ENCODE measurements at regions not wholly inside any gene's neighbourhood (a gene's known extent, or its start where the extent isn't known, plus 50 kb on each side); places are given as distances from the start of the nearest gene placed in this dataset.

DNA sequence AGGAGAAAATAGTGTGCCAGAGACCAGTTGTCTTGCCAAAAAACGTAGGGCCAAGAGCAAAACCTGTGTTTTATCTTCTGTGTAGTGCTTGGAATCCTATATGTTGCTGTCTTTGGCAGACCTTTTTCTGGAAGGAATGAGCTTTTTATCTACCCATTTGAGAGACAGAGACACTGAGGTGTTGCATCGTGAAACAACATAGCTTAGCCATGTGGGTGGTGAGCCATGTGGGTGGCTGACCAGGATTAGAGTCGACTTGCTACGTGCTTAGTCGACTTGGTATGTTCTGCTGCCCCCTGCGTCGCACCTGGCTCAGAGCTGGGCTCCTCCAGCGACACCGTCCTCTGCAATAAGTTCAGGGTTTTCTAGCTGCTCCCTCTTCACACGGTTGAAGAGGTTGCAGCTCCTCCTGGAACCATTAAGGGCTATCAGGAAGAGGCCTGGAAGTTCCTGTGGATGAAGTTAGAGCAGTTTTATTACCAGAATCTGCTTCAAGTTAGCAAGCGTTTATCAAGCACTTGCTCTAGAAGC lies 175.8 kb downstream of the SH2D4B start:
- TF ChIP-seq, protein P1, sequence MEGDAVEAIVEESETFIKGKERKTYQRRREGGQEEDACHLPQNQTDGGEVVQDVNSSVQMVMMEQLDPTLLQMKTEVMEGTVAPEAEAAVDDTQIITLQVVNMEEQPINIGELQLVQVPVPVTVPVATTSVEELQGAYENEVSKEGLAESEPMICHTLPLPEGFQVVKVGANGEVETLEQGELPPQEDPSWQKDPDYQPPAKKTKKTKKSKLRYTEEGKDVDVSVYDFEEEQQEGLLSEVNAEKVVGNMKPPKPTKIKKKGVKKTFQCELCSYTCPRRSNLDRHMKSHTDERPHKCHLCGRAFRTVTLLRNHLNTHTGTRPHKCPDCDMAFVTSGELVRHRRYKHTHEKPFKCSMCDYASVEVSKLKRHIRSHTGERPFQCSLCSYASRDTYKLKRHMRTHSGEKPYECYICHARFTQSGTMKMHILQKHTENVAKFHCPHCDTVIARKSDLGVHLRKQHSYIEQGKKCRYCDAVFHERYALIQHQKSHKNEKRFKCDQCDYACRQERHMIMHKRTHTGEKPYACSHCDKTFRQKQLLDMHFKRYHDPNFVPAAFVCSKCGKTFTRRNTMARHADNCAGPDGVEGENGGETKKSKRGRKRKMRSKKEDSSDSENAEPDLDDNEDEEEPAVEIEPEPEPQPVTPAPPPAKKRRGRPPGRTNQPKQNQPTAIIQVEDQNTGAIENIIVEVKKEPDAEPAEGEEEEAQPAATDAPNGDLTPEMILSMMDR (IDR thresholded peaks at IDR 0.05): no peak
- TF ChIP-seq, protein P2, sequence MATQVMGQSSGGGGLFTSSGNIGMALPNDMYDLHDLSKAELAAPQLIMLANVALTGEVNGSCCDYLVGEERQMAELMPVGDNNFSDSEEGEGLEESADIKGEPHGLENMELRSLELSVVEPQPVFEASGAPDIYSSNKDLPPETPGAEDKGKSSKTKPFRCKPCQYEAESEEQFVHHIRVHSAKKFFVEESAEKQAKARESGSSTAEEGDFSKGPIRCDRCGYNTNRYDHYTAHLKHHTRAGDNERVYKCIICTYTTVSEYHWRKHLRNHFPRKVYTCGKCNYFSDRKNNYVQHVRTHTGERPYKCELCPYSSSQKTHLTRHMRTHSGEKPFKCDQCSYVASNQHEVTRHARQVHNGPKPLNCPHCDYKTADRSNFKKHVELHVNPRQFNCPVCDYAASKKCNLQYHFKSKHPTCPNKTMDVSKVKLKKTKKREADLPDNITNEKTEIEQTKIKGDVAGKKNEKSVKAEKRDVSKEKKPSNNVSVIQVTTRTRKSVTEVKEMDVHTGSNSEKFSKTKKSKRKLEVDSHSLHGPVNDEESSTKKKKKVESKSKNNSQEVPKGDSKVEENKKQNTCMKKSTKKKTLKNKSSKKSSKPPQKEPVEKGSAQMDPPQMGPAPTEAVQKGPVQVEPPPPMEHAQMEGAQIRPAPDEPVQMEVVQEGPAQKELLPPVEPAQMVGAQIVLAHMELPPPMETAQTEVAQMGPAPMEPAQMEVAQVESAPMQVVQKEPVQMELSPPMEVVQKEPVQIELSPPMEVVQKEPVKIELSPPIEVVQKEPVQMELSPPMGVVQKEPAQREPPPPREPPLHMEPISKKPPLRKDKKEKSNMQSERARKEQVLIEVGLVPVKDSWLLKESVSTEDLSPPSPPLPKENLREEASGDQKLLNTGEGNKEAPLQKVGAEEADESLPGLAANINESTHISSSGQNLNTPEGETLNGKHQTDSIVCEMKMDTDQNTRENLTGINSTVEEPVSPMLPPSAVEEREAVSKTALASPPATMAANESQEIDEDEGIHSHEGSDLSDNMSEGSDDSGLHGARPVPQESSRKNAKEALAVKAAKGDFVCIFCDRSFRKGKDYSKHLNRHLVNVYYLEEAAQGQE (IDR thresholded peaks at IDR 0.05; ENCODE audit: insufficient read depth in 1 of 2, low read depth in 2 of 2, low read length in 1 of 2): no peak

Measured in Panc1 (cell line).